ENCODE measurements at regions not wholly inside any gene's neighbourhood (a gene's known extent, or its start where the extent isn't known, plus 50 kb on each side); places are given as distances from the start of the nearest gene placed in this dataset.

DNA sequence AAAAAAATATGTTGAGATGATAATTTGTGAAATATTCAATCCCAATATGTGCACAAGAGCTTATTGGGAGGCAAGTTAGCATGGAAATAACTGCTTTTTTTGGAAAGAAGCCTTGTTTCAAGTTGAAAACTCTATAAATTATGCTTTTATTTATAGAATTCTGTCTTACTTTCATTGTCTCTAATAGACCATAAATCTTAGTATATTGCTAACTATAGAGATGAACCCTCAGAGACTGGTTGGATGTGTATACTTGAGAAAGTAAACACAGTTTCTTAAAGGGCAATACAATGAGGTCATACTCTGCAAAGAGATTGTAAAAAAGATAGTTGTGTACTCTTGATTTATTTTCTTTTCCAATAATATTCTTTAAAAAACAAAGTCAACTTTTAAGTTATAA is 530.3 kb downstream of the SPATA31D1 start:
- TF ChIP-seq, protein P1, sequence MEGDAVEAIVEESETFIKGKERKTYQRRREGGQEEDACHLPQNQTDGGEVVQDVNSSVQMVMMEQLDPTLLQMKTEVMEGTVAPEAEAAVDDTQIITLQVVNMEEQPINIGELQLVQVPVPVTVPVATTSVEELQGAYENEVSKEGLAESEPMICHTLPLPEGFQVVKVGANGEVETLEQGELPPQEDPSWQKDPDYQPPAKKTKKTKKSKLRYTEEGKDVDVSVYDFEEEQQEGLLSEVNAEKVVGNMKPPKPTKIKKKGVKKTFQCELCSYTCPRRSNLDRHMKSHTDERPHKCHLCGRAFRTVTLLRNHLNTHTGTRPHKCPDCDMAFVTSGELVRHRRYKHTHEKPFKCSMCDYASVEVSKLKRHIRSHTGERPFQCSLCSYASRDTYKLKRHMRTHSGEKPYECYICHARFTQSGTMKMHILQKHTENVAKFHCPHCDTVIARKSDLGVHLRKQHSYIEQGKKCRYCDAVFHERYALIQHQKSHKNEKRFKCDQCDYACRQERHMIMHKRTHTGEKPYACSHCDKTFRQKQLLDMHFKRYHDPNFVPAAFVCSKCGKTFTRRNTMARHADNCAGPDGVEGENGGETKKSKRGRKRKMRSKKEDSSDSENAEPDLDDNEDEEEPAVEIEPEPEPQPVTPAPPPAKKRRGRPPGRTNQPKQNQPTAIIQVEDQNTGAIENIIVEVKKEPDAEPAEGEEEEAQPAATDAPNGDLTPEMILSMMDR (conservative IDR thresholded peaks at IDR 0.05 in 1 of 2, IDR thresholded peaks at IDR 0.05 in 1 of 2; ENCODE audit: low read depth in 1 of 2, low read length in 2 of 2): no peak
- TF ChIP-seq EZH2 (IDR thresholded peaks at IDR 0.05; ENCODE audit: low read length, missing control alignments): no peak
